Femur (tissue), 1 donor: ENCODE measurements at regions not wholly inside any gene's neighbourhood (a gene's known extent, or its start where the extent isn't known, plus 50 kb on each side); places are given as distances from the start of the nearest gene placed in this dataset.
"Not testable (repeated sequence)": the region's sequence is repeated elsewhere in the genome, so short reads cannot be mapped to it uniquely, and the experiment has no call there.

Experiments used
- DNase-seq: peaks from one replicate; pipeline ENCODE4 v3.0.0-alpha.2; 2017

DNA sequence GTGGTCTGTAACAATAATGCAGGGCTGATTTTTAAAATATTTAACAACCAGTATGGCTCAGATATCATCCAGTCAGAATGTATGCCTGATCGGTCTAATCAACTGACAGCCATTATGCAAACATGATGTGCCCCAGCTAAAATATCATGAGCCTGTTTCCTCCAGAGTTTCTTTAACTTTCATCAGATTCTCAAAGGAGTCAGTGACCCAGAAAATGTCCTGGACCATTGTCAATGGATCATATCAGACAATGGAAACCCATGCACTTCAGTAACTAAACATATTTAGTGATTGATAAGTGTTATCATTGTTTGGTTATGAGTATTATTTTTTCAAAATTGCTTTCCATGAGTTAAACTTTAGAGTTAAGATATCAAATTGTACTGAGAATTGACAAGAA lies 173.5 kb downstream of the LMBRD1 start:
- no peak for DNase-seq

DNA sequence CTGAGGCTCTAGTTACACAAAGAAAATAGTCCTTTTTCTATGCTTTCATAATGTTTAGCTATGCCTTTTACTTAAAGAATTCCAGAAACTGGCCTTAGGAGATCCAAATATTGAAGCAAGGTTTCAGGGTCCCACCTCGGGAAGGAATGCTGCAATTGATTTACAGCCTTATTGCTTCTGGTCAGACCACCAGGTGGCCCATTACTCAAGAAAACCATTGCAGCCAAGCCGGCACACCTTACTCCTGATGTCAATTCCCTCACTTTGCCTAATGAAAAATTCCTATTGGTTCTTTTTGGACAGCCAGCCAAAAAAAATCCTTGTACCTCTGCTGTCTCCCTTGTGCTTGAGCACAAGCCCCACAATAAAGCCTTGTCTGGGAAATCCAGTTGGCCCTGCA lies 173.9 kb downstream of the LMBRD1 start:
- no peak for DNase-seq

DNA sequence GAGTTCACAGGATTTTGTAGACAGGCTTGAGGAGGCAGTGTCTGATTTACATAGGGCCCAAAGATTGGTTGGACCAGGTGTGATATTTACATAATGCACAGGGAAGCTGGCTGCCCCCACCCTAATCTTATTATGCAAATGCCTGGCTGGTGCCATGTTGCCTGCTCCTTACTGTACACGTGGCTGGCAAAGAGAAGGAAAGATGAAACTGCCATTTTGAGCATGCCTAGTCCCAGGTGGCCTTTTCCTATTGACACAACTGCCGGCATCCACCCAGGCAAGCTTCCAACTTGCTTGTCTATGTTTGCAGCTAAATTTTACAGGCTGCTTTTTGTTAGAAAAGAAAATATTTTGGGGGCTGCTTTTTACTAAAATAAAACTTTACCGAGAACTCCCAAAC lies 174.6 kb downstream of the LMBRD1 start:
- no peak for DNase-seq

DNA sequence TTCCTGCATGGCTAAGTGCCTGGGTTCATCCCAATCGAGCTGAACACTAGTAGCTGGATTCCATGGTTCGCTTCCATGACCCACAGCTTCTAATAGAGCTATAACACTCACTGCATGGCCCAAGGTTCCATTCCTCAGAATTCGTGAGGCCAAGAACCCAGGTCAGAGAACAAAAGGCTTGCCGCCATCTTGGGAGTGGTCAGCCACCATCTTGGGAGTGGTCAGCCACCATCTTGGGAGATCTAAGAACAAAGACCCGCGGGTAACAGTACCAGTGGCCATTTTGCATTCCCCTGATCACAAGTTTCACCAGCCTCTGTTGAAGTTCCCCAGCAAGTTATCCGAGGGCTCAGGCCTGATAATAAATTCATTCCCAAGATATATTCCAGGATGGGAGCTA lies 179.6 kb downstream of the LMBRD1 start:
- DNase-seq: no peak

DNA sequence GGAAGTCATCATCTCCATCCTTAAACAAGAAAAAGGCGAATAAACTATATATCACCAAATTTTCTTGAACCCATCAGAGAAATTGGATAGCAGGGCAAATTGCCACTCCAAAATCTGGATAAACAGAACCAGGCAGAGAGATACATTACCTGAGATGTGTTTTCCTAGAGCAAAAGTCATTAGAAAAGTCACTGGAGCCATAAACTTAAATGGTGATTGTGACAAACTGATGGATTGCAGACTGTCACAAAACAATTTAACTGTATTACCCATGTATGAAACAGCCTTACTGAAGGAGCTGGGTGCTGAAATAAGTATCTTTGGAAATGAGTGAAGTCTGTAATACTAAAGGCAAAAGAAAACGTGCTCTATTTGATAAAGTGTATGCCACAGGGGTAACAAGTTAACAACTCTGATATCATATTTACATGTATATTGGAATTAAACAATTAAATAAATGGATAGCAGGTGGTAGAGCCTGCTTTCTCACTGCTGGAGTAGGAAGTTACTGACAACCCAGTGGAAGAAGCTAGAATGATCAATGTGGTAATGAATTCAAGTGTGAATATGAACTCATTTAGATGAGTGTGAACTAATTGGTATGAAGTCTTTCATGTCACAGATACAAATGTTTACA lies 186.9 kb downstream of the LMBRD1 start:
- DNase-seq: no peak

DNA sequence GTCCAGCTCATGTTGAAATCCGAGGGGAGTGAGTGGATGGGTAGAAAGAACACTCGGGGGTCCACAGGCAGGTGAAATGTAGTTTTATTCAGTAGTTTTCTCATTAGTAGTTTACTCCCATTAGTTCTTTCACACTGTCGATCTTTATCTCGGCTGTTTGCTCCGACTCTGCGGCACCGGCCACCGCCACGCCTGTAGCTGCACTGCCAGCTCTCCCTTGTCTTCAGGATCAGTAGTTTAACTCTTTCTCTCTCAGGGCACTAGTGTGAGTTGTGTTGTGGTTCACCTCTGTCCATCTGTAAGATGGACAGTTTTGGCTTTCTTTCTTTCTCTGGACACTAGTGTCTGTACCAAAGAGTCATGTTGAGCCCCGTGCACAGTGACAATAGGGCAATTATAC lies 195.7 kb downstream of the LMBRD1 start:
- no peak for DNase-seq

DNA sequence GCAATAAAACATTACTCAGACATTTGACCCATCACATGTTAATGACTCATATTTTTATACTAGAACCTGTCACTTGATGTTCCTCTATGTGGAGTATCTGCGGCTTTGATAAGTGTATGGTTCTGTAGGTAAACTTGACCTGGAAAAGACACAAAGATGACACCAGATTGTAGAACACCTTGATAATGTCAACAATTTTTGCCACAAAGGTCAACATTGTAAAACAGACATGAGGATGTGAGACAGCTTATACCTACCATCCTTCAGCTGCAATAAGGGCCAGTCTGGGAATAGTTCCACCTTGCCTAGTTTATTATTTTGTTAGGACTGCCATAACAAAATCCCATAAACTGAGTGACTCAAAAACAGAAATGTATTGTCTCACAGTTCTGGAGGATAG lies 202.4 kb downstream of the LMBRD1 start:
- DNase-seq: no peak

DNA sequence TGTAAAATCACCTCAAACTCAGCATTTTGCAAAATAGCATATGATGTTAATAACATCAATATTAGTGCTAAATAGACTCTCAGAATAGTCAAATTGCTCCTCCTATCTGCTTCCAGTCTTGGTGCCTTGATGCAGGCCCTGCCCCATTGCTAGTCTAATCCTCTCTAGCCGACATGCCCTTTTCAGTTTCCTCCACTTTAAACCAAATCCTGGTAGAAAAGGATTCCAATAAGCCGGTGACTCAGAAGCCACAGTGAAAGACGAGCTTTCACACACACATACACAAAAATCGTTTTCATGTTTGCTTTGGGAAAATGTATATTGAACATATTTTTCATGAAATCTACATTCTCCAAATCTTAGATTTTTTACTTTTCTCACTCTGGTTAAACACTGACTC lies 203.1 kb downstream of the LMBRD1 start:
- DNase-seq: no peak

DNA sequence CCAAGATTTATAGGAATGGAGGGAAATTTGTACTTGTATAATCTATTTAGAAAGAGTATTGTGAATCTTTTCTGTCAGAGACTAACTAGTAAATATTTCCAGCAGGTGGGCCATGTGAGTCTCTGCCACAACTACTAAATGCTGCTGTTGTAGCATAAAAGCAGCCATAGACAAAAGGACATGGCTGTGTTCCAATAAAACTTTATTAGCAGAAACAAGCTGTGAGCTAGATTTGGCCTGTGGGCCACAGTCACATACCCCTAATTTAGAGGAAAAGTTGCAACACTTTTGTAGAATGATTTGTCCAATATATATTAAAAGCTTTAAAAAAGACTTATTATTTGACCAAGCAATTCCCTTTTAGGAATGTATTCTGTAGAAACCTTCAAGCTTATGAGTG lies 207.2 kb downstream of the LMBRD1 start:
- DNase-seq: no peak

DNA sequence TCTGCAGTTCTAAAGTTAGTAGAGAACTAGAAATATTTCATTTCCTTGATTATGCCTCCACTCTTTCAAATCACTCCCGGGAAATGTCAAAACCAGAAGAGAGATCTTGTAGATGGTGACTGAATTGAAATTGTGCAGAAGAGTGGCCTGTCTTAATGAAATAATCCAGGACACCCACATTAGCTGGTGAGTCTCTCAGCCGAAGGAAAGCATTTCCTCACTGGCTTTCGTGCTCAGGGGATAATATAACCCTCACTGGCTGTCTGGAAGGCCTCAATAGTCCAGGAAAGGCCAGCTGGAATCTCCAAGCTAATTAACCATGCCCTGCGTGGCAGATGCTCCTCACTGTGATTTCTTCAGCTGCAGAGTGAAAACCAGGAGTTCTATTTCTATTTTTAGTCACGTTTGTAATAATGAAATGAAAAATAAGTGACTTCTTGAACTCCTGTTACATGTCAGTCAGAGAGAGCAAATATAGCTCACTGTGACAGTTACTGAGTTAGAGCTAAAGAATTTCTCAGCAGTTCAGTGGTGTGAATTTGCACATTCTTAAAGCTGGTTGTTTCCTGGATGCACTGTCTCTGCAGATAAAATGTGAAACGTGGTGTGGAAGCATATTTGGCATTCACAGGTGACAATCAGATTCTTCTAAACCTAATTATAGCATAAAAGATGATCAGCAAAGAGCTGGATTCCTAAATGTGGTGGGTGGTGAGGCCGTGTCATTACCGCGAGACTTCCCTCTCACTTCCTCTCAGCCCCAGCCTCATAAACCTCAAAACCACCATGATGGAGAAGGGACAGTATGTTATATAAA lies 211.7 kb downstream of the LMBRD1 start:
- DNase-seq: peak; percentile 28

DNA sequence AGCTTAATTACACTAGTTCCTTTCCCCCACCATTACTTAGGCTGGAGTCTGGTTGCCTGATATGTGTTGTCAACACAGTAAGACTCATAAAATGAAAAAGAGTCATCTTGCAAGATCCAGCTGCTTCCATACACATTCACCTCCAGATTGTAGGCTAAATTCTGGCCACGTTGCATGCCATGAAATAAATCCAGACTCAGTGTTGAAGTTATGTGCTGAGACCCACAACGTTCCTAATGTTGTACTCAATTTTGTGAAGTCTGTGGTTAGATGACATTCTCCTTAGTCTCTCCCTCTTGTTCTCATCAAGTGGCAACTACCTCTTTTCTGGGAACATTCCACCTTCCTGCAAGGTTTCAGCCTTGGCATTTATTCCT lies 212.3 kb downstream of the LMBRD1 start:
- DNase-seq: no peak

DNA sequence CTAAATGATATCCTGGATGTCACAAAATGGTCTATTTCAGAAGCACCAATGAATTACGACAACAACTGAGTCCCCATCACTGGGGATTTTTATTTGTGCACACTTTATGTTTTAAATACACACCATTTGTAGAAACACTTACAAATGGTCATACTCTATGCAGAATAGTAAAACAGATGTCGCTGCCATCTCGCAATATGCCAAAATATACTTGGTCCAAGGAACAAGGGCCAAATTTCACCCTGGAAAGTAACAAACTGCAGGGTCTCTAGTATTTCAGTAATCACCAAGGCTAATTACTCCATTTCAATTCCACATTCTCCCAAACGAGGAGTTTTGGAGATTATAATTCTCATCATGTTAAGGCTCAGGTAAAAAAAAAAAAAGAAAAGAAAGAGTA lies 215.2 kb downstream of the LMBRD1 start:
- DNase-seq: no peak

DNA sequence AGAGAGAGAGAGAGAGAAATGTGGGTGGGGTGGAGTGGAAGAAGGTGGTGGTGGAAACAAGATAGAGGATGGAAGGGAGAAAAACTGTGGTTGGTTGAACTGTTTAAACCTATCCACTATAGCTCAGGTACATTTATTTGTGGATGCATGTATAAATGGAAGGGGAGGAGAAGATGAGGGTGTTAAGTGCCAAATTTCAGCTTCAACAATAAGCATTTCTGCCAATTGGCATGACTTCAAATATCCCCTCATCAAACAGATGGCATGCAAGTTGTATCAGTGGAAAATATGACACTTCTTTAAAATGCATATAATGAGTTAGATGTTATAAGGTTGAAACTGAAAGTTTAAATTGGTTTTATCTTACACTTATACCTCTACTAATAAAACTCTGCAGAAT lies 216.1 kb downstream of the LMBRD1 start:
- DNase-seq: no peak

DNA sequence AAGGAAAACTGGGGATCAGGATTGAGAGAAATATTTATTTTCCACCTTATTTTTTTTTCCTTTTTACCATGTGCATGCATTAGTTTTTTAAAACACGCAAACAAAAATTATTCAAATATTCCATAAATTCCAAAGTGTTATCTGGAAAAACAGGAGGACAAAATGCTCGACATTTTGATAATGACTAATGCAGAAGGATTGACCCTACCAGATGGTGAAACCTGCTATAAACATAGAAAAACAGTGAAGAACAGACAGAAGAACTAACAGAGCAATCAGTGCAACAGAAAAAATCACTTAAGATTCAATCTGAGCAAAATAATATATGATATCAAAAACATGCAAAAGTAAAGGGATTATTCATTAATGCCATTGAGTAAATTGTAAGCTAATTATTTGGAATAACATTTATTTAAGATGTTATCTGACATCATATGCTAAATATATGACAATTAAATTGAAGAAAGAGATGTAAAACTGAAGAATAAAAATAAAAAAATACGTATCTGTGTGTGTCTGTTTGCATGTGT lies 218.4 kb downstream of the LMBRD1 start:
- DNase-seq: no peak

DNA sequence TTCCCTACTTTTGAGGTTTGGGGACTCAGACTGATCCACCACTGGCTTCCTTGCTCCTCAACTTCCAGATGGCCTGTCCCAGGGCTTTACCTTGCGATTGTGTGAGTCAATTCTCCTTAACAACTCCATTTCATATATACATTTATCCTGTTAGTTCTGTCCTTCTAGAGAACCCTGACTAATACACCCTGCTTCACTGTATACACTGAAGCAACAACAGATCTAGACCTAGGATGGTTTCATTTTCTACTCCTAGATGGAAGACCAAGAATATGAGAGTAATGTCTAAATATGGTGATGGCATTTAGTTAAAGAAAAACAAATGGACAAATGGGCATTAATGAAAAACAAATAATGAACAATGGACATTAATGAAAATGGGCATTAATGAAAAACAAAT lies 225.6 kb downstream of the LMBRD1 start:
- DNase-seq: no peak

DNA sequence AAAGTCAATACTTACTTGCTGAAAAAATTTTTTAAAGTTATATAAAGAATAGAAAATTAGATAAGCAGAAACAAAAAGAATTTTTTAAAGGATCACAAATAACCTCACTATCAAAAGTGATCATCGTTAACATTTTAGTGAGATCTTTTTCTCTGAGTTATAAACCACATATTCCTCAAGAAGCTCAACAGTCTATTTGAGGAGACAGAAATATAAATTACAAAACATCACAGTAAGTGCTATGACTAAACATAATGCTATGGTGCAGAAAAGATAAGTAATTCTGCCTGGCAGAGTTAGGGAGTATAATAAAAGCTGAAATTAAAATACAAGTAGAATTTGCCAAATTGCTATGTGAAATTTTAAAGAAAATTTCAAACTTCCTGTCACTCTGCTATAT lies 226.7 kb downstream of the LMBRD1 start:
- DNase-seq: no peak

DNA sequence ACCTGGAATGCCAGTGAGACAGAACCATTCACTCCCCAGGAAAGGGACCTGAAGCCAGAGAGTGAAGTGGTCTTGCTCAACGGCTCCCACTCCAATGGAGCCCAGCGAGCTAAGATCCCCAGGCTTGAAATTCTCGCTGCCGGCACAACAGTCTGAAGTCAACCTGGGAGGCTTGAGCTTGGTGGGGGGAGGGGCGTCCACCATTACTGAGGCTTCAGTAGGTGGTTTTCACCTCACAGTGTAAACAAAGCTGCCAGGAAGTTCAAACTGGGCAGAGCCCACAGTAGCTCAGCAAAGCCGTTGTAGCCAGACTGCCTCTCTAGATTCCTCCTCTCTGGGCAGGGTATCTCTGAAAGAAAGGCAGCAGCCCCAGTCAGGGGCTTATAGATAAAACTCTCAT lies 236.2 kb downstream of the LMBRD1 start:
- not testable (repeated sequence) for DNase-seq

DNA sequence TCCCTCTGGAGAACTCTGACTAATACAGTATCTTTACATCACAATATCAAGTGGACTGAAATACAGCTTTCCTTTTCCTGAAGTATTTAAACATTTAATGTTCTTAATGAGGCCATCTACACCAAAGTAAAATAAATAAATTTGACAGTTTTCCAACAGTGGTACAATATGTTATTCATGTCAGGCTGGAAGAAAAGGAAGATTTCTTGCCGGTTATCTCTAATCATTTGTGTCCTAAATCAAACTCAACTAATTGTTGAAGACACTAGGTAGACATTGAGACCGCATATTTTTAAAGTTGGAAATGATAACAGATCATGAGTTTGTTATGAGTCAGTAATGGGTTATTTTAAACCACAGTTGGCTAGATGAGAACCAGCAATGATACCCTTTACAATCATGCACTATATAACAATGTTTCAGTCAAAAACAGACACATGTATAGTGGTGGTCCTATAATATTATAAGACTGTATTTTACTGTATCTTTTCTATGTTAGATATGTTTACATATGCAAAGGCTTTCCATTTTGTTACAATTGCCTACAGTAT lies 241.6 kb downstream of the LMBRD1 start:
- no peak for DNase-seq

DNA sequence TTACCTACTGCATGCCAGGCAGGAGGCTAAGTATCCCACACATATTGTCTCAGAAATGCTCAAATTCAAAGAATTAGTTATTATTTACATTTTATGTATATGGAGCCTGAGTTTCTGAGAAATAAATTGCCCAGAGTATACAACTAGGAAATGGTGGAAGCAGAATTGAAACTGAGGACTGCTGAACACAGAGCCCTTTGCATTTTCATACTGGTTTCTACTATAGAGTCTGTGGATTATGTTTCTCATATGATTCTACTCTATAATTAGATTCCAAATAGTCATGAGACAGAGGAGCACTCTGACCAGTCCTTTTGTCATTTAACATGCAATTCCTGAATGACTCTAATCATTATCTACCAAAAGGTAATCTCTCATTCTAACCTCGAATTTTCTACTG lies 254.3 kb downstream of the LMBRD1 start:
- no peak for DNase-seq

DNA sequence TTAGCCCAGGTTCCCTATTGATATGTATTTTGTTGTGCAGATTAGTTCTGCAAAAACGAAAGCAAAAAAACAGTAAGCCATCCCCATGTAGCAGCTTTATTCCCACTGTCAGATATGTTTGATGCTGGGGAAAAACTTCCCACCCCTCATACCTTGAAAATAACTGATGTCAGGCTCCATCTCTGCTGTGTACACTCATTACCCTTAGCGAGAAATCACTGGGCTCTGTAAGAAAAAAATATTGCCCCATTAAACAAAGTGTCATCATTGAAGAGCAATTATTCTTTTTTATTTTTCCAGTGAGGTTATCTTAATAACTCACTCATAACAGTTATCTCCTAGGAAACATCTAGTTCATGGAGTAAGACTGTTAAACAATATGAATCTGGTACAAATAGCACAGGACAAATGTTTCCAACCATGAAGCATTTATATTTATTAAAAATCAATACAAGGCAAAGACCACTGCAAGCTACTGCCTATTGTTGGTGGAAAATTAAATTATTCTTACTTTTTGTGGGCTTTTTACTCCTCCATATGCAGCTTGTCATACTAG lies 268.8 kb downstream of the LMBRD1 start:
- DNase-seq: no peak

DNA sequence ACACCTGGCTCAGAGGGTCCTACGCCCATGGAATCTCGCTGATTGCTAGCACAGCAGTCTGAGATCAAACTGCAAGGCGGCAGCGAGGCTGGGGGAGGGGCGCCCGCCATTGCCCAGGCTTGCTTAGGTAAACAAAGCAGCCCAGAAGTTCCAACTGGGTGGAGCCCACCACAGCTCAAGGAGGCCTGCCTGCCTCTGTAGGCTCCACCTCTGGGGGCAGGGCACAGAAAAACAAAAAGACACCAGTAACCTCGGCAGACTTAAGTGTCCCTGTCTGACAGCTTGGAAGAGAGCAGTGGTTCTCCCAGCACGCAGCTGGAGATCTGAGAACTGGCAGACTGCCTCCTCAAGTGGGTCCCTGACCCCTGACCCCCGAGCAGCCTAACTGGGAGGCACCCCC lies 281.3 kb downstream of the LMBRD1 start:
- DNase-seq: not testable (repeated sequence)

DNA sequence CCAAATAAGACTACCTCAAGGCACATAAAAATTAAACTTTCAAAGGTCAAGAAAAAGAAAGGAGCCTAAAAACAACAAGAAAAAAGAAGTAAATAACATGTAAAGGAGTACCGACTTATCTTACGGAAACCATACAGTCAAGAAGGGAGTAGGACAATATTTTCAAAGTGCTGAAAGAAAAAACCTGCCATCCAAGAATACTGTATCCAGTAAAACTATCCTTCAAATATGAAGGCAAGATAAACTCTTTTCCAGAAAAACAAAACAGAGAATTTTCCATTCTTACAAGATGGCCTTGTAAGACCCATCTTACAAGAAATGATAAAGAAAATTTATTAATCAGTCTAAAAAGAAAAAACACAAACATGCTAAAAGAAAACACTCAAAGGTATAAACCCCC lies 302.2 kb downstream of the LMBRD1 start:
- no peak for DNase-seq

DNA sequence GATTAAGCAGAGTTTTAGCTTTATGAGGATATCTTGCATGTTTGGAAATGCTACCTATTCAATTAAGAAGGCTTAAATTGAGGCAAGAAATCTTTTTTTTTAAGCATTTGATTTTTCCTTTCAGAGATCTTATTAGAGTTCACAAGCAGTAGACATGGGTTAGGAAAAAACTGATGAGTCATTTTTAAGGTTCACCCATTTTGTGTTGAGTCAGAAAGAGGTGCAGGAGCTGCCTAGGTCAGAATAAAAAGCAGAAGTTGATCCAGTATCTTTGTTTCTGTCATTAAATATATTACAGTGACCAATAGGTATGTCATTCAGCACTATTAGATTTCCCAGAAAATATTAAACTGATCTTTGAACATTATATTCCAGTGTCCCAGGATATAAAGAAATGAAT lies 306.8 kb downstream of the LMBRD1 start:
- no peak for DNase-seq

DNA sequence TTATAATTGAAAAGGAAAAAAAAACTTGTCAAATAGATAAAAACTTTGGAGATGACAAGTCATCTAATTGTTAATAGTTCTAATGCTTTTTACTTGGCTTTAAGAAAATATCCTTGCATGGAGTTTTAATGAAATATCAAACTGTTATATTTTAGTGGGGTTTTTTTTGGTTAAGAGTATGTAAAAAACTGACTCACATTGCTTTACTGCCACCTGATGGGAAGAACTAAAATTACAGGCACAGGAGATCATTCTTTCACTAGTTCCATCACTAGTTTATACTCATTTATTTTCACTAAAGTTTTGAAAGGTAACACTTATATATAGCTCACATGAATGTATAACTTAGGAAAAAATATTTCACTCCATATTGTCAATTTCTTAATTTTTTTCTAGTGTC lies 309.1 kb downstream of the LMBRD1 start:
- no peak for DNase-seq
